K562 (cell line): ENCODE measurements at regions not wholly inside any gene's neighbourhood (a gene's known extent, or its start where the extent isn't known, plus 50 kb on each side); places are given as distances from the start of the nearest gene placed in this dataset.

Experiments used
- ATAC-seq: fragments of 200-7000 bp; cut with Tn5 transposase; 3 replicates; pipeline ENCODE4 v1.9.1; 2020; ENCODE audit warnings: moderate library complexity
- BruUV-seq: library from RNA; stranded (reverse); fragments of 400-500 nt; replicated peaks from 2 replicates; lab custom pipeline; 2021; lab: Mats Ljungman, UMichigan
- CTCF ChIA-PET: fragments of 300-600 bp; formaldehyde crosslinking; extraction: SDS; loops from one replicate; lab custom pipeline; 2021; ENCODE audit warnings: low intra/inter-chr PET ratio; lab: Yijun Ruan, JAX
- POLR2A ChIA-PET: fragments of 300-600, 350-650 bp; sonication (Branson Sonifier 250); formaldehyde crosslinking; extraction: SDS; loops from one replicate; lab custom pipeline; 2021; ENCODE audit warnings: antibody characterized with exemption, inconsistent platforms; lab: Yijun Ruan, JAX
- DNase-seq, 4 experiments: peaks; one replicate each; pipeline versions ENCODE4 v3.0.0 to v3.0.0-alpha.2; 2011 to 2018; ENCODE audit warnings: low spot score in 3 of 4, mixed read lengths in 3 of 4; ENCODE audit errors: extremely low read depth in 1 of 4
- FAIRE-seq: peaks from 2 replicates; lab custom pipeline; 2011; peaks lifted over from hg19 to GRCh38; lab: Jason Lieb, UNC
- H2AFZ ChIP-seq: 2 replicates; pipeline ENCODE4 v1.6.0; 2011; ENCODE audit warnings: low read depth, low read length, control low read depth, inconsistent platforms
- H3K27ac ChIP-seq: fragments of 200-600 bp; 3 replicates; pipeline ENCODE4 v1.8.0; 2011; ENCODE audit warnings: low read depth, mild to moderate bottlenecking, control low read depth, inconsistent platforms, low read length, moderate library complexity, mixed read lengths; ENCODE audit errors: extremely low read depth
- H3K27me3 ChIP-seq, 2 experiments: fragments of 300-600 bp in 1 of 2; 2 replicates in 1 of 2; 3 replicates in 1 of 2; pipeline versions ENCODE4 v1.6.0 to v1.8.0; 2011; ENCODE audit warnings: inconsistent platforms in 2 of 2, low read length in 2 of 2, mild to moderate bottlenecking in 1 of 2, mixed read lengths in 1 of 2, moderate library complexity in 1 of 2; ENCODE audit not compliant: control insufficient read depth in 2 of 2, insufficient read depth in 2 of 2
- H3K36me3 ChIP-seq: fragments of 300-600 bp; 3 replicates; pipeline ENCODE4 v1.8.0; 2011; ENCODE audit warnings: mild to moderate bottlenecking, low read length, inconsistent platforms; ENCODE audit not compliant: control insufficient read depth, insufficient read depth
- H3K4me1 ChIP-seq, 2 experiments: fragments of 200-600 bp in 1 of 2; replicated peaks in 1 of 2; 2 replicates in 1 of 2; 3 replicates in 1 of 2; pipeline versions ENCODE4 v1.5.1 to v1.8.0; 2011; ENCODE audit warnings: inconsistent platforms in 2 of 2, low read length in 2 of 2, mild to moderate bottlenecking in 1 of 2, mixed read lengths in 1 of 2, moderate library complexity in 1 of 2; ENCODE audit not compliant: control insufficient read depth in 2 of 2, insufficient read depth in 2 of 2
- H3K4me2 ChIP-seq: 2 replicates; pipeline ENCODE4 v1.6.1; 2011; ENCODE audit warnings: low read length, control low read depth, inconsistent platforms, mixed read lengths; ENCODE audit not compliant: insufficient read depth
- H3K4me3 ChIP-seq: fragments of 200-600 bp; sonication (generic), shearing (Covaris generic); 2 replicates; pipeline ENCODE4 v1.5.1; 2016; ENCODE audit warnings: control low read depth, inconsistent platforms
- H3K79me2 ChIP-seq: fragments of 200-600 bp; 3 replicates; pipeline ENCODE4 v1.8.0; 2011; ENCODE audit warnings: low read length, inconsistent platforms; ENCODE audit not compliant: control insufficient read depth, insufficient read depth
- H3K9ac ChIP-seq, 2 experiments: 2 replicates each; pipeline versions ENCODE4 v1.6.0 to v1.6.1; 2011; ENCODE audit warnings: low read depth in 2 of 2, low read length in 2 of 2, control low read depth in 1 of 2, inconsistent platforms in 1 of 2, mild to moderate bottlenecking in 1 of 2, mixed read lengths in 1 of 2; ENCODE audit not compliant: insufficient read depth in 1 of 2
- H3K9me1 ChIP-seq: one replicate; pipeline ENCODE4 v1.6.0; 2011; ENCODE audit warnings: inconsistent platforms, mild to moderate bottlenecking, low read length, moderate library complexity; ENCODE audit not compliant: control insufficient read depth, insufficient read depth
- H3K9me3 ChIP-seq: replicated peaks from 2 replicates; pipeline ENCODE4 v1.5.1; 2011; ENCODE audit warnings: low read depth, low read length, inconsistent platforms; ENCODE audit not compliant: control insufficient read depth, insufficient read depth
- H4K20me1 ChIP-seq: replicated peaks from 2 replicates; pipeline ENCODE4 v1.6.1; 2011; ENCODE audit warnings: low read length, inconsistent platforms, mixed read lengths; ENCODE audit not compliant: control insufficient read depth, insufficient read depth
- ARID3A ChIP-seq: IDR thresholded peaks from 2 replicates; pipeline ENCODE4 v1.6.1; 2012; ENCODE audit warnings: low read depth, low read length, improper control_type of control experiment, borderline replicate concordance
- HMBOX1 ChIP-seq: sonication (generic); IDR thresholded peaks from 2 replicates; pipeline ENCODE4 v1.6.1; 2016
- MTF1 ChIP-seq: fragments of 250-450 bp; sonication (Bioruptor Pico); IDR thresholded peaks from 2 replicates; pipeline ENCODE4 v1.9.0; 2021; ENCODE audit warnings: moderate library complexity, mild to moderate bottlenecking, inconsistent platforms, borderline replicate concordance
- NRF1 ChIP-seq, 2 experiments: fragments of 450-650 bp; IDR thresholded peaks in 1 of 2; conservative IDR thresholded peaks in 1 of 2; 2 replicates each; pipeline ENCODE4 v1.6.1; 2014; ENCODE audit warnings: mild to moderate bottlenecking in 2 of 2
- RAD21 ChIP-seq, 2 experiments: fragments of 250-450 bp in 1 of 2; fragments of 450-650 bp in 1 of 2; sonication (Bioruptor Pico) in 1 of 2; formaldehyde crosslinking in 1 of 2; IDR thresholded peaks in 1 of 2; conservative IDR thresholded peaks in 1 of 2; 2 replicates each; pipeline versions ENCODE4 v1.4.0 to v1.8.0; 2020 to 2022; ENCODE audit warnings: mild to moderate bottlenecking in 2 of 2, moderate library complexity in 1 of 2
- RUNX1 ChIP-seq: sonication (generic); IDR thresholded peaks from 2 replicates; pipeline ENCODE4 v1.6.1; 2016; ENCODE audit warnings: antibody characterized with exemption, low read depth
- TFE3 ChIP-seq: fragments of 450-650 bp; formaldehyde crosslinking; IDR thresholded peaks from 2 replicates; pipeline ENCODE4 v1.4.0; 2020; ENCODE audit warnings: mild to moderate bottlenecking, mixed read lengths
- ZNF311 ChIP-seq: fragments of 250-450 bp; sonication (Bioruptor Pico); IDR thresholded peaks from 2 replicates; pipeline ENCODE4 v1.4.0; 2020; ENCODE audit warnings: mild to moderate bottlenecking, moderate library complexity
- ZNF354B ChIP-seq: fragments of 250-450 bp; sonication (Bioruptor Pico); IDR thresholded peaks from 2 replicates; pipeline ENCODE4 v1.4.0; 2020
- WGBS: fragments of 100-300 bp; shearing (Covaris generic); methylation state at CpG from one replicate; pipeline ENCODE4 v1.1.6; 2016; ENCODE audit warnings: low coverage, mixed read lengths; ENCODE audit not compliant: insufficient coverage; ENCODE audit errors: missing lambda C conversion rate; 5-methylcytosine and 5-hydroxymethylcytosine counted together
- in situ Hi-C: fragments of 300-500 bp; cut with MboI; formaldehyde crosslinking; loops from 4 replicates; pipeline ENCODE4 v1.15.0; 2018; ENCODE audit warnings: inconsistent platforms, mixed read lengths
- intact Hi-C: fragments of 100-400 bp; cut with micrococcal nuclease; formaldehyde crosslinking; loops from 2 replicates; pipeline ENCODE4 v1.14.2; 2022
- TF ChIP-seq, protein P1 (sequence below): fragments of 250-450 bp; sonication (Bioruptor Pico); IDR thresholded peaks from 2 replicates; pipeline ENCODE4 v1.4.0; 2020; ENCODE audit warnings: mild to moderate bottlenecking, moderate library complexity
- TF ChIP-seq, protein P2 (sequence below), 3 experiments: fragments of 200-800 bp in 1 of 3; sonication (Bioruptor generic) in 1 of 3; sonication (generic) in 1 of 3; formaldehyde crosslinking in 1 of 3; IDR thresholded peaks; 2 replicates each; pipeline versions ENCODE4 v1.6.1 to v1.8.0; 2016 to 2022; ENCODE audit warnings: mild to moderate bottlenecking in 2 of 3, missing compliant biosample characterization in 2 of 3, missing genetic modification characterization in 2 of 3, missing genetic modification reagents in 1 of 3

DNA sequence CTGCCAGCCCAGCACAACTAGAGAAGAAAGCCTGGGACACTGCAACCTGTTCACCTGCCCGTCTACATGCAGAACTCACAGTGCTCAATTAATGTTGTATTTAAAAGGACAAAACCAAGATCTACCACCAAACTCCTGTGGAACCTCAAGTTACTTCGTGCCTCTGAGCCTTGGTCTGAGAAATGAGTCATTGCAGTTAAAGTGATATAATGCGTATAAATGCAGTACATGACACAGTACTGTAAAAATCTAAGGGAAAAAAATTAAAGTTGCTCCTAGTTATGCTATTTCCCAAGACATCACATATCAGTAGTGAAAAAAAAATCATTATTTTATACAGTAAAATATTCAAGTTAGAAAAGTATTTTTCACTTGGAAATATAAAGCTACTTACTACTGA is 138.9 kb downstream of the ZIC4 start:
- TF ChIP-seq, protein P1, sequence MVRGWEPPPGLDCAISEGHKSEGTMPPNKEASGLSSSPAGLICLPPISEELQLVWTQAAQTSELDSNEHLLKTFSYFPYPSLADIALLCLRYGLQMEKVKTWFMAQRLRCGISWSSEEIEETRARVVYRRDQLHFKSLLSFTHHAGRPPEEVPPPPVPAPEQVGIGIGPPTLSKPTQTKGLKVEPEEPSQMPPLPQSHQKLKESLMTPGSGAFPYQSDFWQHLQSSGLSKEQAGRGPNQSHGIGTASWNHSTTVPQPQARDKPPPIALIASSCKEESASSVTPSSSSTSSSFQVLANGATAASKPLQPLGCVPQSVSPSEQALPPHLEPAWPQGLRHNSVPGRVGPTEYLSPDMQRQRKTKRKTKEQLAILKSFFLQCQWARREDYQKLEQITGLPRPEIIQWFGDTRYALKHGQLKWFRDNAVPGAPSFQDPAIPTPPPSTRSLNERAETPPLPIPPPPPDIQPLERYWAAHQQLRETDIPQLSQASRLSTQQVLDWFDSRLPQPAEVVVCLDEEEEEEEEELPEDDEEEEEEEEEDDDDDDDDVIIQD (CRISPR knock-in tag) = no peak
- TF ChIP-seq, protein P2, sequence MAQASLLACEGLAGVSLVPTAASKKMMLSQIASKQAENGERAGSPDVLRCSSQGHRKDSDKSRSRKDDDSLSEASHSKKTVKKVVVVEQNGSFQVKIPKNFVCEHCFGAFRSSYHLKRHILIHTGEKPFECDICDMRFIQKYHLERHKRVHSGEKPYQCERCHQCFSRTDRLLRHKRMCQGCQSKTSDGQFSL (CRISPR knock-in tag; IDR thresholded peaks at IDR 0.05) = no peak
- TF ChIP-seq, protein P2 (tag; IDR thresholded peaks at IDR 0.05) = no peak
- no peak for TF ChIP-seq TFE3
- no peak for TF ChIP-seq MTF1
- no peak for TF ChIP-seq HMBOX1
- no peak for TF ChIP-seq ARID3A
- no peak for TF ChIP-seq ZNF311 (CRISPR knock-in tag)
- no peak for TF ChIP-seq ZNF354B (CRISPR knock-in tag)
- TF ChIP-seq RAD21 (CRISPR knock-in tag; conservative IDR thresholded peaks at IDR 0.05 in 1 of 2, IDR thresholded peaks at IDR 0.05 in 1 of 2) = no peak
- no peak for TF ChIP-seq RUNX1
- TF ChIP-seq NRF1 (conservative IDR thresholded peaks at IDR 0.05 in 1 of 2, IDR thresholded peaks at IDR 0.05 in 1 of 2) = no peak
- TF ChIP-seq, all 486 proteins: peak for 0
- no peaks in the 10 kb centered on the region for H4K20me1 ChIP-seq
- H3K4me1 ChIP-seq = no peaks in the 10 kb centered on the region
- H3K9me3 ChIP-seq = no peaks in the 10 kb centered on the region
- 0% methylated on average over 3 of the region's 3 CpGs for WGBS
- intact Hi-C loops (no loop called here), in situ Hi-C loops (no loop called here)
- ChIA-PET CTCF (no interaction called here), POLR2A (no interaction called here)
- H3K9ac ChIP-seq = no peak overlapping the region
- no peaks in the 10 kb centered on the region for H3K27me3 ChIP-seq
- no peaks in the 10 kb centered on the region for H3K79me2 ChIP-seq
- DNase-seq = no peak
- H3K36me3 ChIP-seq = no peaks in the 10 kb centered on the region
- no peaks in the 10 kb centered on the region for H3K9me1 ChIP-seq
- BruUV-seq = no TSS peak
- H3K4me3 ChIP-seq = no peak overlapping the region
- H3K4me2 ChIP-seq = no peak overlapping the region
- no peak overlapping the region for H2AFZ ChIP-seq
- H3K27ac ChIP-seq = no peak overlapping the region
- ATAC-seq = no peak
- FAIRE-seq = no peak
